B cell (primary cell): ENCODE measurements at regions not wholly inside any gene's neighbourhood (a gene's known extent, or its start where the extent isn't known, plus 50 kb on each side); places are given as distances from the start of the nearest gene placed in this dataset.

Experiments
- ATAC-seq: fragments of 200-7000 bp; cut with Tn5 transposase; one replicate; pipeline ENCODE4 v1.10.0; 2021; ENCODE audit warnings: low read depth, mild to moderate bottlenecking, moderate number of reproducible peaks, moderate library complexity
- CTCF ChIA-PET: fragments of 350-600 bp; sonication (Branson Sonifier 250); formaldehyde crosslinking; loops from one replicate; lab custom pipeline; 2021; ENCODE audit warnings: antibody characterized with exemption, inconsistent platforms; lab: Charles Lee
- POLR2A ChIA-PET: fragments of 350-600 bp; sonication (Branson Sonifier 250); formaldehyde crosslinking; loops from one replicate; lab custom pipeline; 2021; ENCODE audit warnings: antibody characterized with exemption; lab: Charles Lee
- DNase-seq: peaks from one replicate; pipeline ENCODE4 v3.0.0; 2013
- H2AFZ ChIP-seq: 2 replicates; pipeline ENCODE4 v1.6.1; 2012; ENCODE audit warnings: mild to moderate bottlenecking, low read depth, low read length; ENCODE audit not compliant: insufficient read depth, poor library complexity, severe bottlenecking
- H3K27ac ChIP-seq, 2 donors: 1 replicate in 1 of 2; 2 replicates in 1 of 2; pipeline ENCODE4 v1.5.1; 2012 to 2013; ENCODE audit warnings: low read length in 2 of 2, mild to moderate bottlenecking in 2 of 2, moderate library complexity in 1 of 2
- H3K27me3 ChIP-seq, 4 experiments: fragments of 200-600 bp in 1 of 4; sonication (generic) in 1 of 4; replicated peaks in 1 of 4; 1 replicate in 2 of 4; 2 replicates in 2 of 4; pipeline versions ENCODE4 v1.6.1 to v1.7.0; 2013 to 2016; ENCODE audit warnings: low read length in 3 of 4, mild to moderate bottlenecking in 2 of 4, mixed read lengths in 1 of 4, moderate library complexity in 1 of 4; ENCODE audit not compliant: insufficient read depth in 4 of 4, control insufficient read depth in 3 of 4; ENCODE audit errors: control extremely low read depth in 1 of 4
- H3K36me3 ChIP-seq, 2 experiments: replicated peaks in 1 of 2; 1 replicate in 1 of 2; 2 replicates in 1 of 2; pipeline versions ENCODE4 v1.6.1 to v1.7.1; 2013; ENCODE audit warnings: low read length in 1 of 2; ENCODE audit not compliant: insufficient read depth in 2 of 2, control insufficient read depth in 1 of 2; ENCODE audit errors: control extremely low read depth in 1 of 2, extremely low read depth in 1 of 2
- H3K4me1 ChIP-seq, 2 donors: fragments of 200-600 bp in 1 of 2; sonication (generic) in 1 of 2; 1 replicate in 1 of 2; 2 replicates in 1 of 2; pipeline versions ENCODE4 v1.5.1 to v1.6.1; 2013 to 2017; ENCODE audit warnings: low read length in 2 of 2; ENCODE audit not compliant: control insufficient read depth in 2 of 2, insufficient read depth in 2 of 2
- H3K4me2 ChIP-seq: replicated peaks from 2 replicates; pipeline ENCODE3; 2012; ENCODE audit warnings: mild to moderate bottlenecking, low read depth, low read length; ENCODE audit not compliant: poor library complexity, severe bottlenecking
- H3K4me3 ChIP-seq, 5 experiments: fragments of 200-600 bp in 1 of 5; sonication (generic) in 1 of 5; 1 replicate in 3 of 5; 2 replicates in 2 of 5; pipeline versions ENCODE4 v1.5.1 to v1.7.0; 2011 to 2016; ENCODE audit warnings: low read length in 4 of 5, mild to moderate bottlenecking in 4 of 5, low read depth in 2 of 5, control low read depth in 1 of 5, moderate library complexity in 1 of 5; ENCODE audit not compliant: insufficient read depth in 1 of 5; ENCODE audit errors: control extremely low read depth in 1 of 5, extremely low read depth in 1 of 5
- H3K79me2 ChIP-seq: fragments of 200-600 bp; sonication (generic); one replicate; pipeline ENCODE4 v1.6.0; 2016; ENCODE audit warnings: low read length; ENCODE audit not compliant: control insufficient read depth, insufficient read depth
- H3K9ac ChIP-seq: fragments of 200-600 bp; sonication (generic); 2 replicates; pipeline ENCODE4 v1.6.1; 2017; ENCODE audit warnings: mild to moderate bottlenecking, low read length, moderate library complexity
- H3K9me3 ChIP-seq, 3 donors: one replicate each; pipeline versions ENCODE4 v1.6.1 to v1.7.1; 2013; ENCODE audit warnings: low read length in 2 of 3; ENCODE audit not compliant: control insufficient read depth in 2 of 3, insufficient read depth in 1 of 3; ENCODE audit errors: control extremely low read depth in 1 of 3
- H4K20me1 ChIP-seq: 2 replicates; pipeline ENCODE4 v1.6.0; 2012; ENCODE audit warnings: mild to moderate bottlenecking, low read length; ENCODE audit not compliant: insufficient read depth, control insufficient read depth, poor library complexity, severe bottlenecking
- H3K27ac Mint-ChIP-seq: one replicate; pipeline ENCODE4 v1.8.0; 2021; ENCODE audit warnings: mixed read lengths
- H3K27me3 Mint-ChIP-seq: one replicate; pipeline ENCODE4 v1.8.0; 2021; ENCODE audit warnings: mixed read lengths
- H3K4me1 Mint-ChIP-seq: one replicate; pipeline ENCODE4 v1.8.0; 2021; ENCODE audit warnings: mixed read lengths
- H3K4me3 Mint-ChIP-seq: one replicate; pipeline ENCODE4 v1.8.0; 2021; ENCODE audit warnings: mixed read lengths
- H3K9me3 Mint-ChIP-seq: one replicate; pipeline ENCODE4 v1.8.0; 2022; ENCODE audit warnings: mixed read lengths; ENCODE audit not compliant: insufficient read depth
- EZH2 ChIP-seq: IDR thresholded peaks from 2 replicates; pipeline ENCODE4 v1.6.1; 2012; ENCODE audit warnings: borderline replicate concordance, low read depth, mild to moderate bottlenecking, moderate library complexity, low read length; ENCODE audit not compliant: insufficient read depth, poor library complexity, severe bottlenecking
- WGBS: methylation state at CpG from one replicate; pipeline ENCODE4 v1.1.5; 2013; ENCODE audit warnings: missing lambda C conversion rate; ENCODE audit not compliant: insufficient coverage; 5-methylcytosine and 5-hydroxymethylcytosine counted together
- intact Hi-C: fragments of 100-400 bp; cut with micrococcal nuclease; formaldehyde crosslinking; loops from one replicate; pipeline ENCODE4 v1.10.0; 2022
- TF ChIP-seq, protein P1 (sequence below): fragments of 200-600 bp; IDR thresholded peaks from one replicate; pipeline ENCODE4 v1.8.0; 2022; ENCODE audit warnings: antibody characterized with exemption, mild to moderate bottlenecking

DNA sequence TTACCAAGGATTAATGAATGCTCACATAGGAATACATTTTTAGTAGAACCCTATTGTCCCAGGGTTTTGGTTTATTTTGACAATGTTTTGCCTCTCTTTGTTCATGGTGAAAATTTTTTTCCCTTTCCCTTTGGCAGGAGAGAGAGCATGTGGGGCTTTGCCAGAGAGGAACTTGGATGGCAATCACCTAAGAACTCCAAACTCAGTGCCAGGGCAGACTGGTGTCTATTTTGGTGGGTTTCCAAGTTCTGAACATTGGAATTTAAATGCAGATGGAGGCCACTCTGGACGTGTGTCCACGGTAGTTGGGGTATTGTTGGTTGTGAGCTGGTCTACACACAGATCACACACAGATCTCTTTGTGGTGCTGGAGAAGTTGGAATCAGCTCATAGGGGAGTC lies 2091.1 kb upstream of the PIK3C3 start:
- POLR2A ChIA-PET: no interaction called here
- no peak overlapping the region for H3K27ac Mint-ChIP-seq

GRCh38 chr18:39862341-39862740 lies 2092.7 kb upstream of the PIK3C3 start:
- Mint-ChIP-seq H3K4me1 (no peaks in the 10 kb centered on the region), H3K27me3 (no peaks in the 10 kb centered on the region), H3K4me3 (no peak overlapping the region), H3K27ac (no peak overlapping the region), H3K9me3 (no peaks in the 10 kb centered on the region)
- ATAC-seq (no peak), DNase-seq (no peak)
- CTCF ChIA-PET: no interaction called here
- Histone ChIP-seq H3K79me2 (no peaks in the 10 kb centered on the region), H2AFZ (no peak overlapping the region), H3K9ac (no peak overlapping the region), H3K27ac (no peak overlapping the region), H3K4me2 (no peak overlapping the region), H4K20me1 (no peaks in the 10 kb centered on the region), H3K9me3 (no peaks in the 10 kb centered on the region), H3K4me1 (no peaks in the 10 kb centered on the region), H3K27me3 (no peaks in the 10 kb centered on the region), H3K4me3 (no peak overlapping the region), H3K36me3 (no peaks in the 10 kb centered on the region)
- POLR2A ChIA-PET: no interaction called here
- intact Hi-C loops: no loop called here
- TF ChIP-seq, protein P1, sequence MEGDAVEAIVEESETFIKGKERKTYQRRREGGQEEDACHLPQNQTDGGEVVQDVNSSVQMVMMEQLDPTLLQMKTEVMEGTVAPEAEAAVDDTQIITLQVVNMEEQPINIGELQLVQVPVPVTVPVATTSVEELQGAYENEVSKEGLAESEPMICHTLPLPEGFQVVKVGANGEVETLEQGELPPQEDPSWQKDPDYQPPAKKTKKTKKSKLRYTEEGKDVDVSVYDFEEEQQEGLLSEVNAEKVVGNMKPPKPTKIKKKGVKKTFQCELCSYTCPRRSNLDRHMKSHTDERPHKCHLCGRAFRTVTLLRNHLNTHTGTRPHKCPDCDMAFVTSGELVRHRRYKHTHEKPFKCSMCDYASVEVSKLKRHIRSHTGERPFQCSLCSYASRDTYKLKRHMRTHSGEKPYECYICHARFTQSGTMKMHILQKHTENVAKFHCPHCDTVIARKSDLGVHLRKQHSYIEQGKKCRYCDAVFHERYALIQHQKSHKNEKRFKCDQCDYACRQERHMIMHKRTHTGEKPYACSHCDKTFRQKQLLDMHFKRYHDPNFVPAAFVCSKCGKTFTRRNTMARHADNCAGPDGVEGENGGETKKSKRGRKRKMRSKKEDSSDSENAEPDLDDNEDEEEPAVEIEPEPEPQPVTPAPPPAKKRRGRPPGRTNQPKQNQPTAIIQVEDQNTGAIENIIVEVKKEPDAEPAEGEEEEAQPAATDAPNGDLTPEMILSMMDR: no peak
- TF ChIP-seq EZH2: no peak
- 100% methylated on average over 2 of the region's 2 CpGs for WGBS

More for the DNA sequence above, 2091.1 kb upstream of the PIK3C3 start:
- H3K36me3 ChIP-seq: no peaks in the 10 kb centered on the region
- Mint-ChIP-seq H3K9me3 (no peaks in the 10 kb centered on the region), H3K4me3 (no peak overlapping the region), H3K4me1 (no peaks in the 10 kb centered on the region), H3K27me3 (no peaks in the 10 kb centered on the region)
- no peaks in the 10 kb centered on the region for H4K20me1 ChIP-seq
- no peak overlapping the region for H3K4me2 ChIP-seq
- no peak for ATAC-seq
- H3K27ac ChIP-seq: no peak overlapping the region
- no peak overlapping the region for H2AFZ ChIP-seq
- H3K79me2 ChIP-seq: no peaks in the 10 kb centered on the region
- no peak overlapping the region for H3K4me3 ChIP-seq
- no peaks in the 10 kb centered on the region for H3K27me3 ChIP-seq
- DNase-seq: no peak
- no peak overlapping the region for H3K9ac ChIP-seq
- H3K4me1 ChIP-seq: no peaks in the 10 kb centered on the region
- intact Hi-C loops: no loop called here
- no peaks in the 10 kb centered on the region for H3K9me3 ChIP-seq
- no CpG with 5 or more reads among the region's 2 CpGs for WGBS
- CTCF ChIA-PET: no interaction called here
- TF ChIP-seq EZH2: no peak
- TF ChIP-seq, protein P1: no peak
